Calu3 (cell line): ENCODE measurements at regions not wholly inside any gene's neighbourhood (a gene's known extent, or its start where the extent isn't known, plus 50 kb on each side); places are given as distances from the start of the nearest gene placed in this dataset.

Source experiments
- BruUV-seq: library from RNA; stranded (reverse); fragments of 400-500 nt; replicated peaks from 2 replicates; lab custom pipeline; 2021; lab: Mats Ljungman, UMichigan
- CTCF ChIA-PET: fragments of 300-600 bp; sonication (Branson Sonifier 250); formaldehyde crosslinking; loops from one replicate; lab custom pipeline; 2022; ENCODE audit warnings: antibody characterized with exemption; lab: Charles Lee
- DNase-seq: peaks from one replicate; pipeline ENCODE4 v3.0.0; 2022
- H3K27ac Mint-ChIP-seq: one replicate; pipeline ENCODE4 v1.8.0; 2022; ENCODE audit warnings: mixed read lengths; ENCODE audit not compliant: unreplicated experiment
- H3K27me3 Mint-ChIP-seq: one replicate; pipeline ENCODE4 v1.8.0; 2022; ENCODE audit warnings: mixed read lengths; ENCODE audit not compliant: unreplicated experiment
- H3K36me3 Mint-ChIP-seq: one replicate; pipeline ENCODE4 v1.8.0; 2022; ENCODE audit warnings: mild to moderate bottlenecking, moderate library complexity, mixed read lengths; ENCODE audit not compliant: insufficient read depth, unreplicated experiment
- H3K4me1 Mint-ChIP-seq: one replicate; pipeline ENCODE4 v1.8.0; 2022; ENCODE audit warnings: mild to moderate bottlenecking, low read depth, mixed read lengths; ENCODE audit not compliant: unreplicated experiment
- H3K4me3 Mint-ChIP-seq: one replicate; pipeline ENCODE4 v1.8.0; 2022; ENCODE audit warnings: mild to moderate bottlenecking, low read depth, moderate library complexity, mixed read lengths; ENCODE audit not compliant: unreplicated experiment
- H3K9me3 Mint-ChIP-seq: one replicate; pipeline ENCODE4 v1.8.0; 2022; ENCODE audit warnings: low read depth, mixed read lengths; ENCODE audit not compliant: unreplicated experiment
- intact Hi-C: fragments of 100-400 bp; cut with micrococcal nuclease; formaldehyde crosslinking; loops from one replicate; pipeline ENCODE4 v1.10.0; 2022; ENCODE audit not compliant: unreplicated experiment
- TF ChIP-seq, protein P1 (sequence below): fragments of 200-600 bp; IDR thresholded peaks from one replicate; pipeline ENCODE4 v1.8.0; 2022; ENCODE audit warnings: antibody characterized with exemption; ENCODE audit not compliant: unreplicated experiment

DNA sequence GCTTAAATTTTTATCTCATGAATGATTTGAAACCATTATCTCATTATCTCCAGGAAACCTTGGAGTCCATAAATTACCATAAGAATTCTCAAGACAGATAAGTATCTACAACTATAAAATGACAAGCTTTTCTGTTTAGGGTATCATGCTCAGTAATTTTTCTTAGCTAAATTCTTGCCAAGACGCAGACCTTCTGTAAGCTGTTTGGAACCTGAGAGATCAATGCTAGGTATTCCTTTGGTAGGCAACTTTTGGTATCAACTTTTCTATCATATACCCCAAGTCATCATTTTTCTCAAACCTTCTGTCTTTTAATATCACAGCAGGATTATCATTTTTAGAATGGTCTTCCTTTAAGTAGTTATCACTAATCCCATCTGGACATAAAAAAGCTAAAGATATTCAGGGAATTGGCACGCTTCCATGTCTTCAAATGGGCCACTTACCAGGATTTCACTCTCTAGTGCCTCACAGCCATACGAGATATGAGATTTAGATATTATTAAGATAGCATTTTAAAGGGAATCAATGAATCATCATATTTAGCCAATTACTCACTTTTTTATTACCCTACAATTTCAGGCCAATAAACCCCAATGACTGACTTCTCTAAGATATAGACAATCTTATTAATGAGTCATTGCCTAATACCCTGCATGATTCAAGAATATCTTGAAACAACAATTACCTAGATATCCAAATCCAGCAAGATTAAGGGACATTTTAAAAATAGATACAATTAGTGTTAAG lies 544.1 kb downstream of the HTR7 start:
- CTCF ChIA-PET, result no interaction called here
- TF ChIP-seq, protein P1, sequence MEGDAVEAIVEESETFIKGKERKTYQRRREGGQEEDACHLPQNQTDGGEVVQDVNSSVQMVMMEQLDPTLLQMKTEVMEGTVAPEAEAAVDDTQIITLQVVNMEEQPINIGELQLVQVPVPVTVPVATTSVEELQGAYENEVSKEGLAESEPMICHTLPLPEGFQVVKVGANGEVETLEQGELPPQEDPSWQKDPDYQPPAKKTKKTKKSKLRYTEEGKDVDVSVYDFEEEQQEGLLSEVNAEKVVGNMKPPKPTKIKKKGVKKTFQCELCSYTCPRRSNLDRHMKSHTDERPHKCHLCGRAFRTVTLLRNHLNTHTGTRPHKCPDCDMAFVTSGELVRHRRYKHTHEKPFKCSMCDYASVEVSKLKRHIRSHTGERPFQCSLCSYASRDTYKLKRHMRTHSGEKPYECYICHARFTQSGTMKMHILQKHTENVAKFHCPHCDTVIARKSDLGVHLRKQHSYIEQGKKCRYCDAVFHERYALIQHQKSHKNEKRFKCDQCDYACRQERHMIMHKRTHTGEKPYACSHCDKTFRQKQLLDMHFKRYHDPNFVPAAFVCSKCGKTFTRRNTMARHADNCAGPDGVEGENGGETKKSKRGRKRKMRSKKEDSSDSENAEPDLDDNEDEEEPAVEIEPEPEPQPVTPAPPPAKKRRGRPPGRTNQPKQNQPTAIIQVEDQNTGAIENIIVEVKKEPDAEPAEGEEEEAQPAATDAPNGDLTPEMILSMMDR, result no peak
- H3K4me3 Mint-ChIP-seq, result no peak overlapping the region
- H3K36me3 Mint-ChIP-seq, result no peaks in the 10 kb centered on the region
- no peak overlapping the region for H3K27ac Mint-ChIP-seq
- H3K27me3 Mint-ChIP-seq, result no peaks in the 10 kb centered on the region
- intact Hi-C loops, result no loop called here
- DNase-seq, result no peak
- peaks cover 2% of the 10 kb centered on the region for H3K9me3 Mint-ChIP-seq
- no TSS peak for BruUV-seq
- peaks cover 7% of the 10 kb centered on the region for H3K4me1 Mint-ChIP-seq

DNA sequence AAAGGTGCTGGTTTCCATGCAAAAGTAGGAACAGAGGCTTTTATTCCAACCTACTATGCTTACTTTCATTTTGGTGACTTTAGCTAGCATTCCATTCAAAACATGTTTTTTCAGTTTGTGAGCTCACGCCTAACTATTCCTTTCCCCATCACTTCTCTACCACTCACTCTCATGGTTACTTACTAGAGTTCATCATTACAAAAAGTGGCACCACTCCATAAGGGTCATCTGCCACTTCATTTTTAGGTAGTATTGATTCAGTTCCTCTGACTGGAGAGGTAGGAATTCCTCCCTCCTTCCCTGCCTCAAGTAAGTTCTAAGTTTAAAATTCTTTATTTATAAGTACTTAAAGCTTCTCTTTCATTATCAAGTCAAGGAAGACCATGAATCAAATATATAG lies 543.1 kb downstream of the HTR7 start:
- Mint-ChIP-seq H3K4me1 (peaks cover 14% of the 10 kb centered on the region), H3K36me3 (no peaks in the 10 kb centered on the region), H3K27me3 (no peaks in the 10 kb centered on the region), H3K4me3 (no peak overlapping the region), H3K9me3 (peaks cover 2% of the 10 kb centered on the region), H3K27ac (no peak overlapping the region)
- TF ChIP-seq, protein P1, result no peak
- CTCF ChIA-PET, result no interaction called here
- intact Hi-C loops, result no loop called here
- no peak for DNase-seq
- no TSS peak for BruUV-seq

DNA sequence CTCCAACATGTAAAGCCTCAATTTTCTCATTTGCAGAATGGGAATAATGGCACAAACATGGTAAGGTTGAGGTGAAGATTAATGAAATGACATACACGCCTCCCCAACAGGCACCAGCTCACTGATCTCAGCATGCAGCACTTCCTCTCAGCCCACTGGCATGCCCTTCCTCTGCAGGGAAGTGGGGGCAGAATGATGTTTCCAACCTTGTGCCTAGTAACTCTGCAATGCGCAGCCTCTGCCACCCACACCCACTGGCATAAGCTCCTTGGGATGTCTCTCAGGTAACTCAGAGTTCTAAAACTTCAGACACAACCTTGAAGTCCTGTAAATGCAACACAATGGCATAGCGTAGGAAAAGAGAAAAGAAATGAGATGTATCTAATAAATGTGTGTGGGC lies 540.7 kb downstream of the HTR7 start:
- TF ChIP-seq, protein P1, result no peak
- Mint-ChIP-seq H3K27me3 (no peaks in the 10 kb centered on the region), H3K4me3 (no peak overlapping the region), H3K27ac (no peak overlapping the region), H3K36me3 (no peaks in the 10 kb centered on the region), H3K9me3 (peaks cover 2% of the 10 kb centered on the region), H3K4me1 (peaks cover 14% of the 10 kb centered on the region)
- BruUV-seq, result no TSS peak
- DNase-seq, result no peak
- CTCF ChIA-PET, result no interaction called here
- intact Hi-C loops, result no loop called here

DNA sequence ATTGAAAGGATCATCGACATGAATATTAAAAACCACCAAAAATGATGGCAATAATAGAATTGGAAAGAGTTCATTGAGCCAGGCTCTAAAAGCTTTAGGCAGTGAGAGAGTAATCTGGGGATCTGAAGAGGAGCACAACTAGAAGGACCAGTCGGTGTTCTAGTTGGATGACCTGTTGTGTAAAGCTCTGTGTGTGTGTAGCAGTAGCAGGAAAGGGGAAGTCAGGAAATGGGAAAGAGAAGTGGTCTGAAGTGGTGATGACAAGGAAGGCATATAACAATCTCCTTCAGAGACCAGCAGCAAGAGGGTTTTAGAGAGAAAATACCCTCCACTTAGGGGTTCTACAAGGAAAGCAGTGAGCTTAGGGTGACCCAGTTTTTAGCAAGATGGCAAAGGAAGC lies 539.2 kb downstream of the HTR7 start:
- H3K27me3 Mint-ChIP-seq, result no peaks in the 10 kb centered on the region
- H3K4me1 Mint-ChIP-seq, result peaks cover 14% of the 10 kb centered on the region
- H3K27ac Mint-ChIP-seq, result peak overlapping the region; percentile 66
- H3K36me3 Mint-ChIP-seq, result no peaks in the 10 kb centered on the region
- CTCF ChIA-PET, result interaction anchor here (0.8 to 1.0 kb wide), 2 partner anchors 29 to 30 kb away, joined by 3 read pairs; no protein-coding TSS in a partner anchor
- H3K9me3 Mint-ChIP-seq, result peaks cover 2% of the 10 kb centered on the region
- intact Hi-C loops, result loop anchor here (1.0 kb wide), 1 partner anchor 525 kb away; no protein-coding TSS in a partner anchor
- DNase-seq, result no peak
- no peak overlapping the region for H3K4me3 Mint-ChIP-seq
- no TSS peak for BruUV-seq
- TF ChIP-seq, protein P1, result no peak
